Frontal cortex (tissue), 3 donors: ENCODE measurements at regions not wholly inside any gene's neighbourhood (a gene's known extent, or its start where the extent isn't known, plus 50 kb on each side); places are given as distances from the start of the nearest gene placed in this dataset.

Experiments
- DNase-seq, 2 donors: peaks; one replicate each; pipeline ENCODE4 v3.0.0; 2012; ENCODE audit warnings: low spot score in 2 of 2
- FAIRE-seq: peaks from 2 replicates; lab custom pipeline; 2012; peaks lifted over from hg19 to GRCh38; lab: Jason Lieb, UNC
- donor health status: control.
- donor health status: control.
- donor health status: control.

DNA sequence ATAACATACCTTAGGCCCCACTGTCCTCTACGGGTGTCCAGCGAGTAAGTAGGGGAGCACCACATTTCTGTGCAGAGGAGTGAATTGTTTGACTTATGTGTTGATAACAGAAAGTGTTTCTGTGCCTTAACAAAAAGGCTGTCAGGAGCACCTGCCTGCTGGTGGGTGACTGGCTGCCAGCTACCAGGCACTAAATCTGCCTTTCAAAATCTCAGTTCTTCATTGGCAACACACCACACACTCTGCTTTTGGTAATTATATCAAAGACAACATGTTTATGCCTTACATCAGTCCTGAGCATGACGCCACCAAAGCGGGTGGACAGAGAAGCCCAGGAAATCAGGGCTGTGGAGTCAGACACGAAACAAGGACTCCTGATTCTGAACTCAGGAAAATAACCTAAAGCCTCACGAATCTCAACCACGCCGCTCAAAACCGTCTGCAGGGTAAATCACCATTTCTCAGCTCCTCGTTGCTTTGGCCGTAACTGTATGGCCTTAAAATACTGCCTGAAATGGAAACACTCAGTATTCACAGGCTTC, 105.2 kb upstream of the SOX1 start:
- FAIRE-seq (no peak), DNase-seq (no peak)

DNA sequence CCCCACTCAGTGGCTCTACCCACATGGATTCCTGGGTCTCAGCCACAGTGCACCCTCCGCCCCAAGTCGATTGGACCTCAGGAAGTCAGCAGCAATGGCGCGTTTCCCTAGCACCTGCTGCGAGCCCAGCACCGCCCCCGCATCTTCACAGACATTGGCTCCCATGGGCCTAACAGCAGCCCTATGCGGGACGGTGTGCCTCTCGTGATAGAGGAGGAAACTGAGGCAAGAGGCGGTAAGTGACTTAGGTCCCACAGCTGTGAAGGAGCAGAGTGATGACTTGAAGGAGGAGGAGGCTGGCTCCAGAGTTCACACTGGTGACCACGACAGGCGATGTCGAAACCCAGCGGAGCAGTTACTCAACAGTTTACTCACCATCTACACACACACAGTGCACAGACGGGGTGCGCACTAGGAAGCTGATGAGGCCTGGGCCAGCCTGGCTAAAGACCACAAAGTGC, 104.5 kb upstream of the SOX1 start:
- DNase-seq (no peak), FAIRE-seq (no peak)

DNA sequence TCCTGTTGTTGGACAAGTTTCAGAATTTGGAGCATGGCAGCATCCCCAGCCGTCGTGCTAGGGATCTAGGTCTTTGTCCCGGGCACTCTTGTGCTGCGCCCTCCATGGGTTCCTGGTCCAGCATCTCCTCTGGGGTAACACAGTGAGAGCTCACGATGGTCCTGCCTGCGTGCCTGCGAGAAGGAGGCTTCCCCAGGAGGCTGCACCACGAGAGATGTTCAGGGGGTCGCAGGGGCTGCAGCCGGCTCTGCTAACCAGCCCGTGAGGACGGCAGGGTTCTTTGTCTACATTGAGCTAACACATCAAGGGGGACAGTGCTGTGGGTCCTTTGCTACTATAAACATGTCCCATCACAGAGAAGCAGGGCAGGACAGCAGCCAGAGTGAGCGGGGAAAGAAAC, 103.9 kb upstream of the SOX1 start:
- no peak for DNase-seq
- FAIRE-seq: no peak

DNA sequence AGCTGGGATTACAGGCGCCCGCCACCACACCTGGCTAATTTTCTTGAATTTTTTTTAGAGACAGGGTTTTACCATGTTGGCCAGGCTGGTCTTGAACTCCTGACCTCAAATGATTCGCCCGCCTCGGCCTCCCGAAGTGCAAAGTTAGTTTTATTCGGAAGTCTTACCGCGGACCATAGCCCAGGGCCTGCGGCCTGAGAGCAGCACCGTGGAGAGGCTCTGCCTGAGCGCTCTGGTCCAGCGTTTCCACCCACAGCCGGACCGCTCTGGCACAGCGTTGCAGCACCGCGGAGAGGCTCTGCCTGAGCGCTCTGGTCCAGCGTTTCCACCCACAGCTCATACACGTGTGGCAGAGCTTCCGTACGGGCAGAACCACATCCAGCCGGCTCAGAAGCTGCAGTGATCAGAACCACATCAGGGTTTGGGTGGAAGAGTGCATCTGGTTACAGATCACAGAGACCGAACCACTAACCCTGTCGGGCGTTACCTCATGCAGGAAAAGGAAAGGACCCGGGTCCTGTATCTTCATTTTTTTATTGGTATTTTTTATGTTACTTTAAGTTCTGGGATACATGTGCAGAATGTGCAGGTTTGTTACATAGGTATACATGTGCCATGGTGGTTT, 102.4 kb upstream of the SOX1 start:
- no peak for FAIRE-seq
- no peak for DNase-seq

DNA sequence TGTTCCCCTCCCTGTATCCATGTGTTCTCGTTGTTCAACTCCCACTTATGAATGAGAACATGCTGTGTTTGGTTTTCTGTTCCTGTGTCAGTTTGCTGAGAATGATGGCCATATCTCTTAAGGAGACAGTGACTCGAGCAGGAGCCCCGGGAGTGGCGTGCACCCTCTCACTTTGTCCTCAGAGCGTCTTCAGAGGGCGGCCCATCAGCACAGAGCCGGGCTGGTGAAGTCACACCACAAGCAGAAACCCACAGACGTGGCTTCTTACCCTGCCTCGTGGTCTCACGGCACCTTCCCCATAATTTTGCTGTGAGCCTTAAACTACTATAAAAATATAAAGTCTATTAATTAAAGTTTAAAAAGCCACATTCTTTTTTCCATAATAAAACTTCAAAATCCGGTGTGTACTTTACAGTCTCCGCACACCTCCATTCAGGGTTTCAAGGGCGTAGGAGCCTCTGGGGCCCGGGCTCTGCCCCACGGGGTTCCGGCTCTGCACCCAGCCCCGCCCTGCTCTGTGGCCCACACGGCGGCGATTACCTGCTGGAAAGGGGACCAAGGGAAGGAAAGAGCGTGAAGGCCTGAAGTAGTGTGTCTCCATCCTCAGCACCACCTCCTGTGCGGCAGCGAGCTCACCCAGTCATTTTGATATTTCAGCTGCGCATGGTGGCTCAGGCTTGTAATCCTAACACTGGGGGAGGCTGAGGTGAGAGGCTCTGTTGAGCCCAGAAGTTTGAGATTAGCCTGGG, 101.3 kb upstream of the SOX1 start:
- FAIRE-seq (no peak), DNase-seq (no peak)

DNA sequence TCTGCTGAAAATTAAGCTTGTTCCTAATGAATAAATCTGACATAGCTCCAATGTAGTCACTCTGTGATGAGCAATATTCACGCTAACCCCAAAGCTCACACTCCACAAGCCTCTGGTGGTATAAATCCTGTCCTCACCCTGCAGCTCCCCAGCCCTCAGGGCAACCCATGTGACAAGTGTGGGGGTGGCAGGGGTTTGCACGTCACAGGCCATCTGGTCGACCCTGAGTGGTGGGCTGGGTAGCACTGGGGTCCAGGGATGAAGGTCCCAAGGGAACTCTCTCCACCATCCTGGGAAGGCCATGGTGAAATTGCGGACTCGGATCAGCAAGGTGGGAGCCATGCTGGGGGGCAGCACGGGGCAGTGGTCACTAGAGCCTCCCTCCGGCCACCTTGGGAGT, 100.0 kb upstream of the SOX1 start:
- FAIRE-seq: no peak
- no peak for DNase-seq

DNA sequence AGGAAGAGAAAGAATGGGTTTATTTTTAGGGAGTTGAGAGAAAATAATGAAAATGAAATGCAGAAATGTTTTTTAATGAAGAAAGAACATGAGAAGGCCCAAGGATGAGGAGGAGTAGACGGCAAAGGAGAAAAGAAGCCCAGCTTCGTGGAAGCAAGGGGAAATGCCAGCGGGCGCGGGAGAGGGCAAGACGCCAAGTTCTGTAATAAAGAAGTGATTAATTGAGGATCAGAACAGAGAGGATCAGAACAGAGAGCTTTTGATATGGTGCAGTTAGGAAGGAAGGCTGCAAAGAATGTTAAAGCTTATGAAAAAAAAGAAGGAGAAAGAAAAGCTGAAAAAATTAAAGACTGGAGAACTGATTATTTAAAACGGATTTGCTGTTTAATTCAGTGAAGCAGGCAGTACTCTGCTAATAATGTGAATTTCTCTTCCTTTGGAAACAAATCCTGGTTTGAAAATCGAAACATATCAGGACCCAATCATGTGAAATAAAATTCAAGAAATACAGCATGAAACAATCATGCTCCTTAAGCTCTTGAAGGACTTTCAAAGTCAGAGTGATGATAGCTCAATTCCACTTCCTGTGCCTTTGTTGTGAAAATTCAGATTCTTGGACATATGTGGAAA, 99.3 kb upstream of the SOX1 start:
- DNase-seq (peak in 1 of 2 donors; percentile 53), FAIRE-seq (no peak)

DNA sequence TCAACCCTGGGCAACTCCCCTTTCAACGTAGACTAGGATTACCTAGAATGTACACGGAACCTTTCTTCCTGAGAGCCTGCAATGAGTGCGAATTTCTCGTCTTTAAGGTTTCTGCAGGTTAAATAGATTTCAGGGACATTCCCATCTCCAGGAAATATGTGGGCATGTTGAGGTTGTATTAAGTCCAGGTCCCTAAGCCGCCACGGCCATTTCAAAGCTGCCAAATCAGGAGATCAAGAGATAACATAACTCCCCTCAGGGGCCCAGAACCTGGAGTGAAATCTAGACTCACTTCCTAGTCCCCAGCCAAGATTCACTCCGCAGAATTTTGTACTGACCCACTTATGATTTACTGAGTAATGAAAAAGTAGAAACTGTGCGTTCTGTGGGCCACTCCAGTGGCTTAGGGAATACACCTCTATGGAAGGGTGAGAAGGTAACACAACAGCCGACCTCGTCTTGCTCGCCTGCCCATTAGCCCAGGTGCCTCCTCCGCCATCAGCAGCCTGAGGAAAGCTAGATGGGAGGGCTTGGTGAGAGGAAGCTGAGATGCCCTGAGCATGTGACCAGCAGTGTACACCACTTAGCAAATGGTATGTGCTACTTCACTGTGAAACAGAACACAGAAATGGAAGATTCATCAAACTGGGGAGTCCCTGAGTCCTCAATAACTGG, 98.5 kb upstream of the SOX1 start:
- no peak for FAIRE-seq
- no peak for DNase-seq

DNA sequence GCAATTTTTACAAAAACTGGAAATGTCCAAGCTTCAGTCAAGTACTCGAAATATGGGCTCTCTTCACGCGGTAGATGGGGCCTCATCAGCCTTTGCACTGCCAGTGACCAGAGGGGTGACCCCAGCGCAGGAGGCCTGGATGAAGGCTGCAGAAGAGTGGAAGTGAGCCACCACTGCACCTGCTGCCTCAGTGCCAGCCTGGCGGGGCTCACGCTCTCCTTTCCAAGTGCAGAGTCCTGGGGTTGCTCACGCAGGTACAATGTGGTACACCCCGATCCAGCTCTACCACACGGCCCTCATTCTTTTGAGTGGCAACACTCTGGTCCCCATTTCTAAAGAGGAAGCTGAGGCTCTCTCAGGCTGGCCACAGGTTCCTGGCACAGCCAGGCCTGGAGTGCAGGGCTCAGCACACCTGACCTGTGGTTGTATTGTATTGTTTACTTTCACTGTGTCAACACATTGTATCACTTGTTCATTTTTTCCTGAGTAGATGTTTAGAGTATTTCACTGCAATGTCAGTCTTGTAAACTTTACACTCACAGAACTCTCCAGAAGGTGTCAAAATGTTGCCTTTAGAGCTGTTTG, 97.3 kb upstream of the SOX1 start:
- DNase-seq (no peak), FAIRE-seq (no peak)

DNA sequence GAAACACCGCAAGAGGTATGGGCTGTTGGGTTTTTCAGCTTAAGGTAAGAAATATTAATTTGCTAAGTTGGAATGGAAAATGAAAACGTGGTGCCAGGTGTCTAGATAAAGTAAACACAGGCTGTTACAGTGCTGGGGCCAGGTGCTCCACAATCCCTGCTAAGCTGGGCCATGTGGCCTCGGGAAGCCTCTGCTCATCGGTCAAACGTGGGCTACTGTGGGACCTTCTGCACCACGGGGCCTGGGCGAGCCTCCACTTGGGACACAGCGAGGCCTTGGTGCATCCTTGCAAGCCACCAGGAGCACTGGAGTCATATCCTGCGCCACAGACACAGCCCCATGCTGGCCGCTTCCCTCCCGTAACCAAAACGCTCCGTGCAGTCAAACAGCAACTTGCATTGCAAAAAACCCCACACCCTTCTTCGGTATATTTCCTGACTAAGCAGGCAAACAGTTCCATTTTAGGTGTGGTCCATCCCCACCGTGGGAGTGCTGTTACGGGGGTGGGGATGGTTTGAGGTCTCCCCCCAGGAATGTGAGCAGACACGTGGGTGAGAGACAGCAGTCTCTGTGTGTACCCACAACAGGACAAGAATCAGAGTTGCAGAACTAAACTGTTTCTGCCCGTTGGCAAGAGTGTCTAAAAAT, 96.3 kb upstream of the SOX1 start:
- DNase-seq (no peak), FAIRE-seq (no peak)

DNA sequence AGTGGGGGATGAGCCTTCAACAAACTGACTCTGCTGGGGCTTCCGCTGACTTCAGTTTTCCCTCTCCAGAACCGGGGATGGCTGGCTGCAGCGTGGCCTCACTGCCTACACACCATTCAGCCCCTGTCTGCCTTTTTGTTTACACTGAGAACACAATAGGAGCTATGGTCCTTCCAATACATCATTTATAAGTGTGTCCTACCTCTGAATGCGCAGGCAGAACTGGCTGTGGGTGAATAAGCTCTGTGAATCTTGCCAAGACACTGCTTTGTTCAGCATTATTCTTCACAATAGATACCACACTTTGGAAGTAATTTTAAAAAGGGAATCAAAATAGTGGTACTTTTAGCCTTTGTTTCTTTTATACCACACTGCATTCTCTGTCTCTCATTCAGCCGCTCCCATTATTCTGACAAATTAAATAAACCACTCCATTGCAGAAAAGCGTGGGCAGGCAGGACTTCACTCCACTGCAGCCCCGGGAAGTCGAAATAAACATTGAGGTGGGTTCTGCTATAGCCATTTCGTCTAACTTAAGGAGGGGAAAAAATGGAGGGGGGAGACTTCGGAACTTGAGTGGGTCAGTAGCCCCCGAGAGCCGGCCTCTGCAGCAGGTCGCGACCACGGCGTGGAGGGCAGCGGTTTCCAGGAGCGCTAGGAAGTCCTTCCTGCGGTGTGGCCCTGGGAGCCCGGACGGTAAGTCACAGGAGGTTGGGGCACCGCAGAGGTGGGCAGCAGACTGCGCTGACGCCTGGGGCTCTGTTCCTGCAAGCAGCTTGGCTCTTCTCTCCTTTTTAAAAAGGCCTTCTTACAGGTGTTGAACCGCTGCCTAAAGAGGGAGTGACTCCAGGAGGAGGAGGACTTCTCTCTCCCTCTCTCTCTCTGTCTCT, 94.8 kb upstream of the SOX1 start:
- DNase-seq (no peak), FAIRE-seq (no peak)

DNA sequence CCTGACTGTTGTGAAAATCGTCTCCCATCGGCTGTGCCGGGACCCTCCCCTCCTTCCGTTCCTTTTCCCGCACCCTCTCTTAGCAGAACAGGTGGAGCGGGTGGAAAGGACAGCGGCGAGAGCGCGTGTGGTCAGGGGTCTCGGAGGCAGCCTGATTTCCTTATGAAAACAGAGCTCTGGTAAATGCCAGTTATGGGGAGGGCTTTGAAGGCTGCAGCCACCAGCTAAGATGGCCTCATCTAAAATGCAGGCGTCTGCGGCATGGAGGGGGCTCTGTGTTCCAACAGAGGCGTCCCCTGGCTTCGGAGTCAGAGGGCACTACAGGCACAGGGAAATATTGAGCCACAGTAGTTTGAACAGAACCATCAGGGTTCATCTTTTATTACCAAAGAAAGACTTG, 93.8 kb upstream of the SOX1 start:
- no peak for DNase-seq
- FAIRE-seq: no peak

DNA sequence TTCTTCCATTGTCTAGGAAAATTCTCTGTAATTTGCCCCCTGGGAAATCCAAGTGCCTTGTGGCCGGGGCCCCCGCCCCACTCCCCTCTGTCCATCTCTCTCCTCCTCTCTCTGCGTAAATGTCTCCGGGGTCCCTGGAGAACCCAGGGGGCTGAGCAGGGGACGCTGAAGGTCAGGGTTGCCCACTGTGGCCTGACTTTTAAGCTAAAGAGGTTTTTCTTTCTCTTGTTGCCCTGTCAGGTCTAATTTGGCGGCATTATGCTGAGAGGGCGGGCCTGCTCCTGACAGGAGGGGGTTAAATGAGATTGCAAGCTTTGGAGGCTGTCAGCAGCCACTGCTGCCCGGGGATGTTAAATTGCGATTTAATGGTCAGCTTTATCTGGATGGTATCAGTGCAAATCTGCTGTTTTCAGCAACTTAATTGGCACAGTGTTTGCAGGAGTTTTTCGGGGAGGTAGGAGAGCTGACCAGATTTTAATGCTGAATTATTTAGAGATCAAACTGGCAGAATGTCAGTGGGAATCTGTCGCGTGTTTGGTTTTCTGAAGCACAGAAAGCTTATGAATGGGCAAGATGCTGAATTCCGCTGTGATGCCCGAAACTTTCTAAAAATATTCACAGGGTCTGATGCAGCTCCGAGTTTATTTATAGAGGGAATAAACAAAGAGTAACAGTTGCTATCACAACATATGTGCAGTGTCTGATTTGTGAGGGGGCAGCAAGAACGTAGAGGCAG, 93.2 kb upstream of the SOX1 start:
- DNase-seq: peak in 1 of 2 donors; percentile 38
- FAIRE-seq: no peak

DNA sequence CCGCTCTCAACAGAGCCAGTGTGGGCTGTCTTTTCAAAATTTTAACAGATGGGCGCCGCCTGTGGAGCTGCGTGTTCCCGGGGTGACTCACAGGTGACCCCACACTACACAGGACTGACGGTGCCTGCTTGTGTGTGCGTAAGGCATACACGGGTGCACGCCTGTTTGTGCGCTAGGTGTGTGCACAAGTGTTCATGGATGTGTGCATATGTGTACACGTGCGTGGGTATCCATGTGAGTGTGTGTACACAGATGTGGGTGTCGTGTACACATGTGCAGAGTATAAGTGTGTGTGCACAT, 92.7 kb upstream of the SOX1 start:
- FAIRE-seq (no peak), DNase-seq (no peak)

DNA sequence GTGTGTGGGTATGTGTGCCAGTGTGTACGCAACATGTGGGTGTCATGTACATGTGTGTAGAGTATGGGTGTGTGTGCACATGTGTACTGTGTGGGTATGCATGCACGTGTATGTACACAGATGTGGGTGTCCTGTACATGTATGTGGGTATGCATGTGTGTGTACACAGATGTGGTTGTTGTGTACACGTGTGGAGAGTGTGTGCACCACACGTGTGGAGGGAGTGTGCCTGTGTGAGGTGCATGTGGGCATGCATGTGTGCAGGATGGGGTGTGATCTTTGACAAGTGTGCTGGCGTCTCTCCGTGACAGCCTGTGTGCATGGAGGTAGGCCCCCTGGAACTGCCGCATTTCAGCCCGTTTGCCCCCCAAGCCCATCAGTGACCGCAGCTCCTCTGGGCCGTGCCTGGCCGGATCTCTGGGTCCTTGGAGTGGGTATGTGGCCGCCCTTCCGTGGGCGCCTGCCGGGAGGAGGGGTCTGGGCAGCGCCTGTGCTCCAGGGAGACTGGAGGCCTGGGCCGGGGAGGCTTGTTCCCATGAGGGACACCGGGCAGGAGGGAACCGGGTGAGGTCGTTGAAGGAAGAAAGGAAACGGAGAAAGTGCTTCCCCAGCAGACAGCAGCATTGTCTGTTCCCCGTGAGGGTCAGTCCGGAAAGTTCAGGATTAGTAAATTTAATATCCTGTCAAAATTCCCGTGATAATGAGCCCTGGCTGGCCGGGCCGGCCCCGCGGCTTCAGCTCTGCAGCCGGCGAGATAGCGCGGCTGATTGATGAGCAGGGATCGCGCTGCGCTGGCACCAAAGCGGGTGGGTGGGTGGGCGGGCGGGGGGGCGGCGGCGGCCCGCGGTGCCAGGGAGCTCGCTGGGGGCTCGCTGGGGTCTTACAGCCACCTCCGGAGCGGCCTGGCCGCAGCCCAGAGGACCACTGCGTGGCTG, 91.1 kb upstream of the SOX1 start:
- FAIRE-seq: no peak
- DNase-seq: no peak

DNA sequence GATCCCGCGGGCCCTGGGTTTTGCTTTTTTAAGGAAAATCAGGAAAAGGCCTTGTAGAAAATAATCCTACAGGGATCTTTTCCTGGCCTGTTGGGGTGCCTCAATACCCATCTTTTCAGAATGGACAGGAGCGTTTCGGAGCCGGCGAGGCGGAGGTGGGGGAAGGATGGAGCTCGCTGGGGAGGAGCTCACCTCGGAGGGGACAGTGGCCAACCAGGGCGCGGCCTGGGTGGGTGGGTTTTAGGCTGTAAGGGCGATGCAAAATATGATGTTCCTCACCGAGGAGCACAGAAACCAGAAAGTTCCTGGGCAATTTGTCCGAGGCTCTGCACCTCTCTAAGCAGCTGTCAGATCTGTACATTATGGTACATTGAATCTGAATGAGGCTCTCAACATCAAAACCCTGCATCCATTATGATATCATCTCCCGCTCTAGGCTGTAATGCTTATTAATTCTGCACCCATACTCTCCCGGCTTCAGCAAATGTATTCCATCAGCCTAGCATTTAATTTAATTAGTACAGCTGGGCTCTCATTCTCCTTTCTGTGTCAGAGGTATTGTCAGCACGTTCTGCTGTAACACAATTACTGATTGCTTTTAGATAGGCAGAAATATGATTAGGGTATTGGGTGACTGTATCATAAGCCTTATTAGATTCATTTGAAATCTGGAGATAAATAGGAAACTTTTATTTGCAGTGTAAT, 90.3 kb upstream of the SOX1 start:
- FAIRE-seq: no peak

DNA sequence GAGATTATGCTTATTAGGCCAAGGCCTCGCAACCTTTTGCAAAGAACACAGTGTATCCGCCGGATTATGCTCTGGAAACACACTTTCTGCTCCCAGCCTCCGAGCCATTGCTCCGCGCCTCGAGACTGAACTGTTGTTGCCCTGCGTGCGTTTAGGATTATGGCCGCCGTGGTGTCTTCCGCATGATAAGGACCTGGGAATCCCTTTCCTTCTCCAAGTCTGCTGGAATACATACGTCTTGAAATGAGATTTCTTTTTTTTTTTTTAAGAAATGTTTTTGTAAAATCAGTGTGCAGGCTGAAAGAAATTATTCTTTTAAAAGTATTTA, 89.8 kb upstream of the SOX1 start:
- DNase-seq (no peak), FAIRE-seq (no peak)

More for the DNA sequence above, 90.3 kb upstream of the SOX1 start:
- no peak for DNase-seq
